Esophagus muscularis mucosa (tissue), 4 donors: ENCODE measurements at regions not wholly inside any gene's neighbourhood (a gene's known extent, or its start where the extent isn't known, plus 50 kb on each side); places are given as distances from the start of the nearest gene placed in this dataset.

Source experiments
- DNase-seq: peaks from one replicate; pipeline ENCODE4 v3.0.0-alpha.2; 2017; ENCODE audit errors: extremely low spot score
- H3K27ac ChIP-seq, 4 donors: fragments of 200-600 bp; sonication (generic); replicated peaks in 1 of 4; 1 replicate in 3 of 4; 2 replicates in 1 of 4; pipeline ENCODE4 v1.5.1; 2016 to 2019; ENCODE audit warnings: mild to moderate bottlenecking in 1 of 4
- H3K27me3 ChIP-seq, 4 donors: fragments of 200-600 bp; sonication (generic); one replicate each; pipeline versions ENCODE4 v1.5.1 to v1.6.0; 2016 to 2019
- H3K36me3 ChIP-seq, 4 donors: fragments of 200-600 bp; sonication (generic); one replicate each; pipeline ENCODE4 v1.5.1; 2016 to 2019
- H3K4me1 ChIP-seq, 4 donors: fragments of 200-600 bp; sonication (generic); one replicate each; pipeline ENCODE4 v1.5.1; 2016 to 2019
- H3K4me3 ChIP-seq, 4 donors: fragments of 200-600 bp; sonication (generic); 1 replicate in 2 of 4; 2 replicates in 2 of 4; pipeline ENCODE4 v1.5.1; 2016 to 2019; ENCODE audit warnings: mild to moderate bottlenecking in 4 of 4, moderate library complexity in 1 of 4
- H3K9me3 ChIP-seq, 4 donors: fragments of 200-600 bp; sonication (generic); 1 replicate in 3 of 4; 2 replicates in 1 of 4; pipeline ENCODE4 v1.5.1; 2016 to 2019
- CTCF ChIP-seq, 3 experiments: fragments of 200-600 bp in 2 of 3; fragments of 450-650 bp in 1 of 3; sonication (generic) in 2 of 3; IDR thresholded peaks; one replicate each; pipeline ENCODE4 v1.5.1; 2017 to 2019; ENCODE audit warnings: antibody characterized with exemption in 3 of 3, mild to moderate bottlenecking in 2 of 3, moderate library complexity in 1 of 3
- EP300 ChIP-seq: sonication (generic); formaldehyde crosslinking; IDR thresholded peaks from one replicate; pipeline ENCODE4 v1.6.1; 2017; ENCODE audit warnings: antibody characterized with exemption
- POLR2A ChIP-seq: fragments of 450-650 bp; IDR thresholded peaks from one replicate; pipeline ENCODE4 v1.6.1; 2017; ENCODE audit warnings: antibody characterized with exemption, moderate library complexity, mild to moderate bottlenecking, low read depth
- POLR2AphosphoS5 ChIP-seq, 2 donors: sonication (generic); formaldehyde crosslinking; IDR thresholded peaks; one replicate each; pipeline ENCODE4 v1.6.1; 2017; ENCODE audit warnings: antibody characterized with exemption in 2 of 2
- WGBS: methylation state at CpG from one replicate; pipeline ENCODE4 v1.1.5; 2018; 5-methylcytosine and 5-hydroxymethylcytosine counted together
- intact Hi-C: fragments of 100-400 bp; cut with DNase I; formaldehyde crosslinking; loops from one replicate; pipeline ENCODE4 v1.15.1; 2023

DNA sequence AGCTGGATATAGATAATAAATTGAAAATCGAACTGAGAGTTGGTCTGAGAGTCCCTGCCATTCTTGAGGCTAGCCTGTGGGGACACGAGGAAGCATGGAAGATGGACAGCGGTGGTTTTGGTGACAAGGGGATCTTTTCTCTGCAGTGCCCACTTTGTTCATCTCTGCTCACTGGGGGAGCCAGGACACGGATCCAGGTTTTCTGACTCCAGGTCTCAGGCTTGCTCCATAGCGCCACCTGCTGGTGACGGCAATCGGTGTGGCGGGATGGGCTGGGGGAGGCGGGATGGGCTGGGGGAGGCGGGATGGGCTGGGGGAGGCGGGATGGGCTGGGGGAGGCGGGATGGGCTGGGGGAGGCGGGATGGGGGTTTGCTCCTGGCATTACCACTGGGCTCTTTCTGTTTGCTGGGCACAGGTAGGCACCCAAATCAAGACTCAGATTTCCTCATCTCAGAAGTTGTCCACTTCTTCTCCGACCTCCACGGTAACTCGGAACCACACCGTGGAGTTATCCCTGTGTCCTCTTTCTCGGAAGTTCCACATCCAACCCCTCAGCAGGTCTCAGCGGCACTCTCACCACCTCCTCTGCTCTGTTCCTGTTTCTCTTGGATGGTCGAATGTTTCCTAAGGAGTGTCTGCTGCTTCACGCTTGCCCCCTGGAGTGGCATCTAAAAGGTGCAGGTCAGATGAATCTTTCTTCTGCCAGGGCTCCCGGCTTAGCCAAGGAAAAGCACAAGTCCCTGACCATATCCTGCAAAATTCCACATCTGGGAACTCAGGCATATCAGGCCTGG, 142.4 kb downstream of the CYLD start:
- peaks cover 0 to 15% (median 0%) of the 10 kb centered on the region in 4 donors for H3K27me3 ChIP-seq
- no peak for TF ChIP-seq POLR2AphosphoS5 (IDR thresholded peaks at IDR 0.05)
- no peak for TF ChIP-seq CTCF (IDR thresholded peaks at IDR 0.05)
- no peak for TF ChIP-seq POLR2A
- no peak for TF ChIP-seq EP300
- intact Hi-C loops: no loop called here
- H3K9me3 ChIP-seq: peaks cover 0 to 3% (median 0%) of the 10 kb centered on the region in 4 donors
- peak; percentile 37 for DNase-seq
- H3K27ac ChIP-seq: no peak overlapping the region
- no peaks in the 10 kb centered on the region for H3K36me3 ChIP-seq
- peaks cover 0 to 18% (median 4%) of the 10 kb centered on the region in 4 donors for H3K4me1 ChIP-seq
- 69% methylated on average over 13 of the region's 22 CpGs for WGBS
- H3K4me3 ChIP-seq: no peak overlapping the region

DNA sequence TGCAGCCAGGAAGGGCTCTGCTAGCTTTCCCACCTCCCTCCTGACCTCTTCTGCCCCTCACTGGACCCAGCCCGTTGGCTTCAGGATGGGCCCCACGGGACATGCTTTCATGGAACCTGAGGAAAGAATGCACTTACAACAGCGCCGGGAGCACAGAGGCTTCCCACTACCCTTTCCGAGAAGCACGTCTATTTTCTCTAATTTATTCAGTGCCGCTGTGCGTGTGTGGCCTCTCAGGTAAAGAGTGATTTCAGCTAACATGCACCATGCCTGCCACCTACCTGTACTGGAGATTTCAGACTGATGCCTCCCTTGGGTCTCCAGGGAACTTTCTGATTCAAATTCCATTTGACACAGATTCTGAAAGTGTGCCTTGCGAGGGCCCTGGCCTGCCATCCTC, 140.1 kb downstream of the CYLD start:
- peaks cover 0 to 18% (median 4%) of the 10 kb centered on the region in 4 donors for H3K4me1 ChIP-seq

DNA sequence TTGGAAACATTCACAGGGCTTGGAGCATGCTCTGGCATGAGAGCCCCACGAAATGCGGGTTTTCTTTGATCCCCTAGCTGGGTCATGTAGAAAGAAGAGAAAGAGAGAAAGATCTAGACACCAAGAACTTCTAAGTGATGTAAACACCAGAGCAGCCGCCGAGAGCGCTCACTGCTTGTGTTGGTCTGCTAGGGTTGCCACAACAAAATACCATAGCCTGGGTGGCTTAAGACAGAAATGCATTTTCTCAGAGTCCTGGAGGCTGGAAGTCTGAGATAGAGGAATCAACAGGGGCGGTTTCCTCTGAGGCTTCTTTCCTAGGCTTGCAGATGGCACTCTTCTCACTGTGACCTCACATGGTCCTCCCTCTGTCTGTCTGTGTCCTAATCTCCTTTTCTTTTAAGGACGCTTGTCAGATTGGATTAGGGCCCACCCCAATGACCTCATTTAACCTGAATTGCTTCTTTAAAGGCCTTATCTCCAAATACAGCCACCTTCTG, 139.5 kb downstream of the CYLD start:
- intact Hi-C loops: no loop called here
- DNase-seq: peak; percentile 89
- no peak for TF ChIP-seq POLR2AphosphoS5 (IDR thresholded peaks at IDR 0.05)
- TF ChIP-seq CTCF (IDR thresholded peaks at IDR 0.05): no peak
- no peak for TF ChIP-seq EP300
- no peak for TF ChIP-seq POLR2A
- H3K36me3 ChIP-seq: no peaks in the 10 kb centered on the region
- H3K4me1 ChIP-seq: peaks cover 0 to 18% (median 4%) of the 10 kb centered on the region in 4 donors
- no peak overlapping the region for H3K4me3 ChIP-seq
- no peak overlapping the region for H3K27ac ChIP-seq
- peaks cover 0 to 27% (median 0%) of the 10 kb centered on the region in 4 donors for H3K27me3 ChIP-seq
- peaks cover 0 to 3% (median 0%) of the 10 kb centered on the region in 4 donors for H3K9me3 ChIP-seq
- WGBS: 60% methylated on average over 7 of the region's 7 CpGs

More for the DNA sequence above, 140.1 kb downstream of the CYLD start:
- intact Hi-C loops: no loop called here
- TF ChIP-seq POLR2AphosphoS5 (IDR thresholded peaks at IDR 0.05) (no peak), CTCF (IDR thresholded peaks at IDR 0.05) (no peak), EP300 (no peak), POLR2A (no peak)
- H3K36me3 ChIP-seq: no peaks in the 10 kb centered on the region
- DNase-seq: peak; percentile 80
- peaks cover 0 to 21% (median 0%) of the 10 kb centered on the region in 4 donors for H3K27me3 ChIP-seq
- H3K4me3 ChIP-seq: no peak overlapping the region
- H3K9me3 ChIP-seq: peaks cover 0 to 3% (median 0%) of the 10 kb centered on the region in 4 donors
- no peak overlapping the region for H3K27ac ChIP-seq
- 86% methylated on average over 9 of the region's 9 CpGs for WGBS

DNA sequence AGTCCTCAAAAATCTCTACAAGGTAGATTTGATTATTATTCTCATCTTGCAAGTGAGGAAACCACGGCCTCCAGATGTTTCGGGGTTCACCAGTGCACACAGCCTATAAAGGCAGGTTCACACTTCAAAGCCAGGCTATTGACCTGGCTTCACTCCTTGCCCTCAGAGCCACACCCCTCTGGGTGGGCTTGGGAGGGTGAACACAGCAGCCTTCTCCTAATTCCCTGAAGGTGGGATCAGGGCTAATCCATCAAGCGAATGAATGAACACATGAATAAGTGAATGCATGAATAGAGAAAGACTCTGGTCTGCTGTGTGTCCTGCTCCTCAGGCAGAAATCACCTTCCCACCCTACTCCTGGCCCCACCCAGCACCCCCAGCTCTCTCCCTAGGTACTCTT, 139.0 kb downstream of the CYLD start:
- H3K4me3 ChIP-seq: no peak overlapping the region
- peaks cover 0 to 18% (median 4%) of the 10 kb centered on the region in 4 donors for H3K4me1 ChIP-seq
- H3K9me3 ChIP-seq: peaks cover 0 to 3% (median 0%) of the 10 kb centered on the region in 4 donors
- 95% methylated on average over 3 of the region's 3 CpGs for WGBS
- H3K27me3 ChIP-seq: peaks cover 0 to 29% (median 0%) of the 10 kb centered on the region in 4 donors
- no peaks in the 10 kb centered on the region for H3K36me3 ChIP-seq
- no peak overlapping the region for H3K27ac ChIP-seq
- intact Hi-C loops: no loop called here
- TF ChIP-seq POLR2A: no peak
- TF ChIP-seq EP300: no peak
- no peak for TF ChIP-seq POLR2AphosphoS5 (IDR thresholded peaks at IDR 0.05)
- no peak for TF ChIP-seq CTCF (IDR thresholded peaks at IDR 0.05)
- peak; percentile 90 for DNase-seq
